OCI-LY1 (cell line): ENCODE measurements at regions not wholly inside any gene's neighbourhood (a gene's known extent, or its start where the extent isn't known, plus 50 kb on each side); places are given as distances from the start of the nearest gene placed in this dataset.

Experiments
- EZH2 ChIP-seq: fragments of 200-600 bp; sonication (generic), shearing (Covaris generic); IDR thresholded peaks from 2 replicates; pipeline ENCODE4 v1.8.0; 2017; ENCODE audit warnings: borderline replicate concordance, mixed run types, mild to moderate bottlenecking, antibody characterized with exemption, low read length, moderate library complexity, mixed read lengths
- TF ChIP-seq, protein P1 (sequence below): fragments of 200-600 bp; sonication (generic), shearing (Covaris generic); IDR thresholded peaks from 2 replicates; pipeline ENCODE4 v1.5.1; 2017; ENCODE audit warnings: mild to moderate bottlenecking, antibody characterized with exemption, low read length, moderate library complexity, mixed read lengths

DNA sequence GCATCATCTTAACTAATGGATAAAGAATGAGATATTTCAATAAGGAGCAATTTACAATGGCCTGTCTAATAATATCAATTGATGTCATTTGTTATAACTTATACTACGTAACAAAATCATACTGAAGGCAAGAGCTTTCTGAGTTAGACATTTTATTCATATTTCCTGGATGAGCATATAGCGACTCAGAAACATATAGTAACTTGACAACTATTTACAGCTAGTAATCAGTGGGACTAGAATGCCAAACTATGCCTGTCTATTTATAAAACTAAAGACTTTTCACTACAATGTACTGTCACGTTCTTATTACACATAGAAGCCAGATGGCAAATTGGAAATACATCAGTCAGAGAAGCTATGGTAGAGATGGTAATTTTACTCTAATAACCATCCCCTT, 766.2 kb upstream of the TMEFF2 start:
- no peak for TF ChIP-seq EZH2
- TF ChIP-seq, protein P1, sequence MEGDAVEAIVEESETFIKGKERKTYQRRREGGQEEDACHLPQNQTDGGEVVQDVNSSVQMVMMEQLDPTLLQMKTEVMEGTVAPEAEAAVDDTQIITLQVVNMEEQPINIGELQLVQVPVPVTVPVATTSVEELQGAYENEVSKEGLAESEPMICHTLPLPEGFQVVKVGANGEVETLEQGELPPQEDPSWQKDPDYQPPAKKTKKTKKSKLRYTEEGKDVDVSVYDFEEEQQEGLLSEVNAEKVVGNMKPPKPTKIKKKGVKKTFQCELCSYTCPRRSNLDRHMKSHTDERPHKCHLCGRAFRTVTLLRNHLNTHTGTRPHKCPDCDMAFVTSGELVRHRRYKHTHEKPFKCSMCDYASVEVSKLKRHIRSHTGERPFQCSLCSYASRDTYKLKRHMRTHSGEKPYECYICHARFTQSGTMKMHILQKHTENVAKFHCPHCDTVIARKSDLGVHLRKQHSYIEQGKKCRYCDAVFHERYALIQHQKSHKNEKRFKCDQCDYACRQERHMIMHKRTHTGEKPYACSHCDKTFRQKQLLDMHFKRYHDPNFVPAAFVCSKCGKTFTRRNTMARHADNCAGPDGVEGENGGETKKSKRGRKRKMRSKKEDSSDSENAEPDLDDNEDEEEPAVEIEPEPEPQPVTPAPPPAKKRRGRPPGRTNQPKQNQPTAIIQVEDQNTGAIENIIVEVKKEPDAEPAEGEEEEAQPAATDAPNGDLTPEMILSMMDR, result no peak
